Motor neuron (in vitro differentiated cells): ENCODE measurements at regions not wholly inside any gene's neighbourhood (a gene's known extent, or its start where the extent isn't known, plus 50 kb on each side); places are given as distances from the start of the nearest gene placed in this dataset.
A peak's percentile ranks its signal among the peaks of the same experiment; 100 is the strongest.

ENCODE experiments used
- ATAC-seq, 8 experiments: fragments of 200-7000 bp; cut with Tn5 transposase; replicated peaks in 6 of 8; 2 replicates each; pipeline ENCODE4 v1.8.0; 2021; ENCODE audit warnings: mild to moderate bottlenecking in 8 of 8, moderate library complexity in 8 of 8
- H3K27ac ChIP-seq, 2 donors: fragments of 250-450 bp; sonication (Bioruptor Pico); 2 replicates each; pipeline ENCODE4 v1.9.0; 2021; ENCODE audit warnings: antibody characterized with exemption in 2 of 2, mild to moderate bottlenecking in 2 of 2, moderate library complexity in 1 of 2
- H3K4me1 ChIP-seq, 2 donors: fragments of 250-450 bp; sonication (Bioruptor Pico); replicated peaks in 1 of 2; 2 replicates each; pipeline ENCODE4 v1.6.1; 2021; ENCODE audit warnings: antibody characterized with exemption in 2 of 2, mild to moderate bottlenecking in 2 of 2, moderate library complexity in 1 of 2
- H3K4me3 ChIP-seq, 5 donors: fragments of 250-450 bp; sonication (Bioruptor Pico); 2 replicates each; pipeline ENCODE4 v1.9.0; 2021; ENCODE audit warnings: antibody characterized with exemption in 5 of 5, mild to moderate bottlenecking in 5 of 5, moderate library complexity in 4 of 5
- WGBS, 10 experiments: fragments of 450-650 bp; shearing (Covaris generic); methylation state at CpG; one replicate each; pipeline ENCODE4 v1.0.0; 2022; 5-methylcytosine and 5-hydroxymethylcytosine counted together
- in situ Hi-C, 9 experiments: fragments of 400-800 bp; cut with MboI; loops; one replicate each; pipeline ENCODE4 v1.15.0; 2021; ENCODE audit warnings: low sequenced_read_pairs in 9 of 9, low pct_unique_long_range_greater_than_20kb in 2 of 9; ENCODE audit not compliant: unreplicated experiment in 9 of 9

DNA sequence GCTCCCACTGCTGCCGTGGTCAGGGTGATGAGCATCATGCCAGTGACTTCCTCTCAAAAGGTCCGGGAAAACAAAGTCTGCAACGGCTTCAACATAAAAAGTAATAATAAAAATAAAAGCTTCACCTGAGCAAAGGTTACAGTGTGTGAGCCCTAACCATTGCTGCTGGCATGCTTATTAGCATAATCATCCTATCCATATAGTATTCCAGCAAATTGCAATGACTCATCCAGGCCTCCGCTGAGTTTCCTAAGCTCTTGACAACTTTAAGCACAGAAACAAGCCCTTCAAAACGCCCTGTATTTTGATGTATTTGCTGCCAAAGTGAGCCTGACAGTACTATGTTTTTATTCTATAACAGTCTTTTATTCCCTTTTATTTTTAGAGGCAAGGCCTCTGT lies 100.5 kb downstream of the AASDH start:
- no peak overlapping the region for H3K27ac ChIP-seq
- in situ Hi-C loops, result loop anchor here in 2 of 9 experiments (25.0 kb wide), 1 partner anchor 349 kb away; the partner anchor contains the start of gene CEP135 (in 2 of the 2)
- no peak overlapping the region for H3K4me3 ChIP-seq
- peaks cover 0 to 12% of the 10 kb centered on the region in 2 donors for H3K4me1 ChIP-seq
- WGBS, 10 experiments, result 17 to 100% (median 80%) methylated on average over 1 to 5 of the region's 5 CpGs
- ATAC-seq, result peak in 3 of 8 experiments; percentile 38 to 65 (median 42)

DNA sequence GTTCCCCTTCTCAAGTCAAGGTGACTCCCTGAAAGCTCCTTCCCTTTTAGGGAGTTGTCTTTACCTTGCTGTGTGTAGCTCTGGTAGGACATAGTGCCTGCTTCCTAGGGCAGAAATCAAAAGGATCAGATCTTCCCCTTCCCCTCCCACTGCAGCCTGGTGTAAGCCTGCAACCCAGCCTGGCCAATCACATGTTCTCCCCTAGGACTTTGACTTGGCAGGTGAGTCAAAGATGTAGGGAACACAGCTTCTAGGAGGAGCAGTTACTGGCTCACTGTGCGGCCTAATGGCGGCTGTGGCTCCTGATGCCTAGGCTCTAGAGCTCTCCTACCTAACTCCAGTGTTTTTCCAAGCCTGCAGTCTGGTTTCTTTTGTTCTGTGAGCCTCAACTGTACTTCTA lies 103.9 kb downstream of the AASDH start:
- ATAC-seq, result no peak
- H3K27ac ChIP-seq, result no peak overlapping the region
- no peak overlapping the region for H3K4me3 ChIP-seq
- no peaks in the 10 kb centered on the region for H3K4me1 ChIP-seq
- in situ Hi-C loops, result loop anchor here in 2 of 9 experiments (25.0 kb wide), 1 partner anchor 346 kb away; the partner anchor contains the start of gene CEP135 (in 2 of the 2)
- WGBS, 10 experiments, result 86 to 94% methylated on average over 2 of the region's 2 CpGs; no CpG with 5 or more reads in 8 of the 10 experiments

DNA sequence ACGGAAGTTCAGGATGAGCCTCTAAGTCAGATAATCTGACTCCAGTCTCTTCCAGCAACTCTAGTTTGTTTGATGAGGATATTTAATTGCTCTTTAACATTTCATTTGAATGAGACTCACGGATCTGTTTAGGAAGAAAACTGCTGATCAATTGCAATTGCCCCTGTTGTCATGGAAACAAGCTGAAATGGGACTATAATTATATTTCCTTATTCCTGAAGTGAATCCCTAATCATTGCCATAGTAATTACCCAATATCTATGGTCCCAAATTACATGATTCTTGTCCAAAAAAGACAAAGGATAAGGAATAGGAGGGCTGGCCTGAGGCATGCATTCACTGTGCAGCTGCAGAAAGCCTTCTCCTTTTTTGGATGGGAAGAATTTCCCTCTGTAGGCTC lies 105.3 kb downstream of the AASDH start:
- peak in 2 of 8 experiments; percentile 21 to 35 for ATAC-seq
- Histone ChIP-seq H3K4me3 (no peak overlapping the region), H3K4me1 (no peaks in the 10 kb centered on the region), H3K27ac (no peak overlapping the region)
- WGBS, 10 experiments, result 48 to 100% (median 80%) methylated on average over 1 to 2 of the region's 2 CpGs; no CpG with 5 or more reads in 2 of the 10 experiments
- in situ Hi-C loops, result loop anchor here in 2 of 9 experiments (25.0 kb wide), 1 partner anchor 345 kb away; the partner anchor contains the start of gene CEP135 (in 2 of the 2)

DNA sequence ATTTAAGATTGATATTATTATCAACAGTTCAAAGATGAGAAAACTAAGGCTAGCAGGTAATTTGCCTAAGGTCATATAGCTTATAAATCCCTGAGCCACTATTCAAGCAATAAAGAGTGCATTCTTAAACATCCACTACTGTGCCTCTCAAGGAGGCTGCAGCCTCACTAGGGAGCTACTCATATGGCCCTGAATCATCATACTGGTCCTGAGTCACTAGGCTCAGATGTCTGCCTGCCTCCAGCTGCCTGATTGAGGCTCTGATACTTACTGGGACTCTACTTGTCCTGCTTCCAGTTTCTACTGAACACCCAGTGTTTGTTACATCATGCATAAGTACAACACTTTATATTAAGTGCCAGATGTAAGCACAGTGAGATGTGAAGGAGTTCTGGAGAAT lies 110.7 kb downstream of the AASDH start:
- in situ Hi-C loops, result loop anchor here in 2 of 9 experiments (25.0 kb wide), 1 partner anchor 339 kb away; the partner anchor contains the start of gene CEP135 (in 2 of the 2)
- Histone ChIP-seq H3K4me3 (no peak overlapping the region), H3K4me1 (no peaks in the 10 kb centered on the region), H3K27ac (no peak overlapping the region)
- ATAC-seq, result peak in 2 of 8 experiments; percentile 33 to 74

DNA sequence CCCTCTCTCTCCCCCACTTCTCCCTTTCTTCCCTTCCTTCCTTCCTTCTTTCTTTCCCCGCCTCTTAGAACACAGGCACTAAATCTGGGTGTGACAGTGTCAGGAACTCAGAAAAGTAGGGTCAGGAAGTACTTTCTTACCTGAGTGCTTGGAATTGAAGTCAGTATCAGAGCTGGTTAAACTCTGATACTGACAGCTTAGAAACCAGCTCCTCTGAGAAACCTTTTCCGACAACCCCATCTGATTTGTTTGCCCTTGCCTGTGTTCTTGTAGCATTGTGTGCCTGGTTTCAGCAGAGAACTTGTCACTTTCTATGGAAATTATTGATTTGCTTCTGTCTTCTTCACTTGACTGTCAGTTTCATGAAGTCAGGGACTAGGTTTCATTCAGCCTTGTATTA lies 113.9 kb downstream of the AASDH start:
- WGBS, 10 experiments, result 60 to 100% (median 92%) methylated on average over 1 to 2 of the region's 2 CpGs; no CpG with 5 or more reads in 4 of the 10 experiments
- Histone ChIP-seq H3K27ac (no peak overlapping the region), H3K4me1 (no peaks in the 10 kb centered on the region), H3K4me3 (no peak overlapping the region)
- in situ Hi-C loops, result no loop called here
- ATAC-seq, result no peak

DNA sequence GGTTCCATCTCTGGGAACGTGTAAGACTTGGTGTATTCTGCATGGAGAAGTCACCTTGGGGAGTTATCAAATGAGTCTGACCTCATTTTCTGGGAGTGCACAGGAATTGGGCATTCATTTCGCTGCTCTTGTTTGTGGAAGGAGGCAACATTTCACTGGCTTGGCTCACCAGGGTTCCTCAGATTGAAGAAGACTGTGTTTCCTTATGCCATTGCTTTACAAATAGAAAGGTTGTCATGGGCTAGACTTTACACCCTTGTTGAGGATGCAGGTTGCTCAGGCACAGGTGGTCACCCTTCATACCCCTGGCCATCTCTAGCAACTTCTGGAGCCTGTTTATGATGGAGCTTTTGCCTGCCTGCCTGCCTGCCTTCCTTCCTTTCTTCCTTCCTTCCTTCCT lies 114.4 kb downstream of the AASDH start:
- no peak overlapping the region for H3K4me3 ChIP-seq
- in situ Hi-C loops, result no loop called here
- WGBS, 10 experiments, result 40 to 87% (median 80%) methylated on average over 1 to 2 of the region's 2 CpGs; no CpG with 5 or more reads in 5 of the 10 experiments
- ATAC-seq, result no peak
- H3K4me1 ChIP-seq, result no peaks in the 10 kb centered on the region
- H3K27ac ChIP-seq, result no peak overlapping the region

DNA sequence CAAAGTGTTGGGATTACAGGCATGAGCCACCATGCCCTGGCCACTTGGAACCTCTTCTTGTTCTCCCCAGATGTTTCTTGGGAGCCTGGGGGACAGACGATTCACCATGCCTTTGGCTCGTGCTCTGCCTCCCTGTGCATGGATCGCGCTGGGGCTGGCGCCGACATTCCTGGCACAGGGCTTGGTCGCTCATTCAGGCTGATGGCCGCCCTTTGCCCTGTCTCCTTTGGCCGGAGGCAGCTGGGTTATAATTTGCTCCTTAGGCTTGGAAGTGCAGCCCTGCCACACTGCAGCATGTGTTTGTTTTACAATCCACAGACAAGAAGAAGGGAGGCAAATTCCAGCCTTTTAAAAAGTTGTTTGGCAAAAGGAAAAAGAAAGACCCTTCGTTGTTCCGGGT lies 115.3 kb downstream of the AASDH start:
- H3K27ac ChIP-seq, result no peak overlapping the region
- WGBS, 10 experiments, result 58 to 97% (median 94%) methylated on average over 1 to 11 of the region's 11 CpGs; no CpG with 5 or more reads in 3 of the 10 experiments

DNA sequence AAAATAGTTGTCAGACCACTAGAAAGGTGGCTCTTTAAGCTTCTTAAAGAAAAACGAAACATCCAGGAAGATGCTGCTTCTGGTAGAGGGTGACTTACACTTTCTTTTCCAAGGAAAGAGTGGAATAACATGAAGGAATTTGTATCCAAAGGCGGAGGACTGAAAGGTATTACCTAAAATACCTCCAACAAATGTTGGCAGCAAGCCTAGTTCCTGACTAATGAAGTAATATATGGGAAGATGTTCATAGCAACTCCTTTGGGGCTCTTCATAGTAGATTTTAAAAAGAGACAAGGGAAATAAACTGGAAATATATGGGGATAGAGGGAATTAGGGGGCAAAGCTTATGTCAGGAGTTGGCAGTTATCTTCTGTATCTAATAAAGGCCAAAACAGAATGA lies 116.2 kb downstream of the AASDH start:
- WGBS, 10 experiments, result 33 to 100% (median 100%) methylated on average over 1 to 2 of the region's 2 CpGs; no CpG with 5 or more reads in 1 of the 10 experiments
- in situ Hi-C loops, result no loop called here
- no peak overlapping the region for H3K27ac ChIP-seq
- H3K4me1 ChIP-seq, result no peaks in the 10 kb centered on the region
- ATAC-seq, result no peak
- no peak overlapping the region for H3K4me3 ChIP-seq

More for the DNA sequence above, 115.3 kb downstream of the AASDH start:
- in situ Hi-C loops, result no loop called here
- ATAC-seq, result no peak
- Histone ChIP-seq H3K4me1 (no peaks in the 10 kb centered on the region), H3K4me3 (no peak overlapping the region)

DNA sequence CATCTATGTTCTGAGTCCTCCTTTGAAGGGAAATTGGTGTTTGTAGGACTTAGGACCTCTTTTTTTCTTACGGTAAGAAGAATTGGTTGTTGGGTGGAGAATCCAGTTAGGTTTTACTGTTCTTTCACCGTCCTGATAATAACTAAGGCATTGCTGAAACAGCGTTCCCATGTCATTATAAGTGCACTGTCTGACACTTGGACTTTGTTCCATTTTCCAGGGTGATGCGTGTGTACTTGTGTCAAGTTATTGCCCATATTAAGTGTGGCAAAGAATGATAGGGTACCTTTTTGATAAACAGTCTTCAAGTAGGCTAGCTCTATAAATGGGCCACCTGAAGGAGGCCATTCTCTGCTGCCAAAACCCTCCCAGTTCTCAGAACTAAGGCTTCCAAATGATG lies 119.7 kb downstream of the AASDH start:
- 41 to 100% (median 93%) methylated on average over 1 to 4 of the region's 4 CpGs for WGBS, 10 experiments
- H3K4me1 ChIP-seq, result peaks cover 0 to 3% of the 10 kb centered on the region in 2 donors
- no peak overlapping the region for H3K27ac ChIP-seq
- ATAC-seq, result no peak
- in situ Hi-C loops, result no loop called here
- no peak overlapping the region for H3K4me3 ChIP-seq

DNA sequence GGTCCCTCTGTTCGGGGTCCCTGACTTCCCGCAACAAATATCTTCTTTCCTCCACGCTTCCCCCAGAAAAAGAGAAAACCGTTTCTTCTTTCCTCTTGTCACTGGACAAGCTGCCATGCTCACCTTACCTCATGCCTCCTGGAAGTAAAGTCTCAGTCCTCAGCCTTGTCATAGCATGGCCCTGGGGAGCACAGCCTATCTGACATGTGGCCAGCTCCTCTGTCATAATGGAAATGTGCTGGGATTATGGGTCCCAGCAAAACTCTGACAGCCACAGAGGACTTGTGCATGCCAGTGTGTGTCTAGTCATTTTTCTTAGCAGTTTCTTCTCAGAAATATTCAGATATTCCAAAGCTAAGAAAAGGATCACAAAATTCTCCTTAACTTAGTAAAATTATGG lies 122.4 kb downstream of the AASDH start:
- Histone ChIP-seq H3K27ac (no peak overlapping the region), H3K4me1 (peaks cover 0 to 3% of the 10 kb centered on the region in 2 donors), H3K4me3 (no peak overlapping the region)
- in situ Hi-C loops, result no loop called here
- WGBS, 10 experiments, result 40 to 87% (median 60%) methylated on average over 1 to 3 of the region's 4 CpGs; no CpG with 5 or more reads in 5 of the 10 experiments
- peak in 2 of 8 experiments; percentile 40 to 55 for ATAC-seq

DNA sequence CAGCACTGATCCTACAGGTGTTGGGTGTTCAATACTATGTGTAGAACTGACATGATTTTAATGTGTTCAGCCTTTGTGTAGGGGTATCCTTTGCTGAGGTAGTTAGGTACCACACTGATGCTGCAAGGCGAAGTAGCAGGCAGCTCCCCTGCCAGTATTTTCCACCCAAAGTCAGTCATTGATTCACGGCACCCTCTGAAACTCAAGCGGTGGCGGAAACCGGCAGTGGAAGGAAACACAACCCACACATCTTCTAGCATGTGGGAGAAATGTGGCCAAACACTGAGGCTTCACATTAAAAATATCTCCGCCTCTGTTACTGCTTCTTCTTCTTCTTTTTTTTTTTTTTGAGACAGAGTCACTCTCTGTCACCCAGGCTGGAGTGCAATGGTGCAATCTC lies 126.3 kb downstream of the AASDH start:
- Histone ChIP-seq H3K27ac (no peak overlapping the region), H3K4me3 (no peak overlapping the region), H3K4me1 (peaks cover 0 to 3% of the 10 kb centered on the region in 2 donors)
- 43 to 100% (median 90%) methylated on average over 1 to 5 of the region's 6 CpGs; no CpG with 5 or more reads in 4 of the 10 experiments for WGBS, 10 experiments
- ATAC-seq, result no peak
- in situ Hi-C loops, result no loop called here

DNA sequence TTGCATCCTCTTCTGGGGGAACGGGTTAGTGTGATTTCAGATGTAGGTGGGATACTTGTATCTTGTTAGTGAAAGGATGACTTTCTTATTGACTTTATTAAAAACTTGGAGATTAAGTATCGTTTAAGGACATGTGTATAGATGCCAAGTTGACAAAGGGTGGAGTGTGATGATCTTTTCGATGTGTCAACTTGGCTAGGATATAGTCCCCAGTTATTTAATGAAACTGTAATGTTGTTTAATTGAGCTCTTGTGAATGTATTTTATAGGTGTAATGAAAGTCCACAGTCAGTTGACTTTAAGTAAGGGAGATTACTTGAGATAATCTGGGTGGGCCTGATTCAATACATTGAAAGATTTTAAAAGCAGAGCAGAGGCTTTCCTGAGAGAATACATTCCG lies 127.0 kb downstream of the AASDH start:
- ATAC-seq, result no peak
- H3K27ac ChIP-seq, result no peak overlapping the region
- H3K4me1 ChIP-seq, result peaks cover 0 to 3% of the 10 kb centered on the region in 2 donors
- 0 to 100% (median 92%) methylated on average over 1 to 4 of the region's 4 CpGs; no CpG with 5 or more reads in 3 of the 10 experiments for WGBS, 10 experiments
- in situ Hi-C loops, result no loop called here
- H3K4me3 ChIP-seq, result no peak overlapping the region

DNA sequence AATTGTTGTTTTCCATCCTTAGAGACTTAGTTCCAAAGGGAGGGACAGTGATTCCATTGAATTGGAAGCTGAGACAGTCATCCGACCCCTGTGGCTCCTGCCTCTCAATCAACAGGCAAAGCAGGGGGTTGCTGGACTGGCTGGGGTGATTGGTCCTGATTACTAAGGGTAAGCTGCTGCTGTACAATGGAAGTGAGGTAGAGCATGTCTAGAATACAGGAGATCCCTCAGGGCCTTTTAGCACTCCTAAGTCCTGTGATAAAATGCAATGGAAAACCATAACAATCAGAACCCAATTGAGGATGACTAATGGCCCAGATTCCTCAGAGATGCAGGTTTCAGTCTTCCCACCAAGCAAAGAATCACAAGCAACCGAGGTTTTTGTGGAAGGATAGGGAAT lies 127.6 kb downstream of the AASDH start:
- H3K4me3 ChIP-seq, result no peak overlapping the region
- peak in 3 of 8 experiments; percentile 20 to 51 (median 39) for ATAC-seq
- no peak overlapping the region for H3K27ac ChIP-seq
- peaks cover 0 to under 1% of the 10 kb centered on the region in 2 donors for H3K4me1 ChIP-seq
- in situ Hi-C loops, result no loop called here
- 0 to 88% (median 67%) methylated on average over 1 to 2 of the region's 2 CpGs; no CpG with 5 or more reads in 5 of the 10 experiments for WGBS, 10 experiments

DNA sequence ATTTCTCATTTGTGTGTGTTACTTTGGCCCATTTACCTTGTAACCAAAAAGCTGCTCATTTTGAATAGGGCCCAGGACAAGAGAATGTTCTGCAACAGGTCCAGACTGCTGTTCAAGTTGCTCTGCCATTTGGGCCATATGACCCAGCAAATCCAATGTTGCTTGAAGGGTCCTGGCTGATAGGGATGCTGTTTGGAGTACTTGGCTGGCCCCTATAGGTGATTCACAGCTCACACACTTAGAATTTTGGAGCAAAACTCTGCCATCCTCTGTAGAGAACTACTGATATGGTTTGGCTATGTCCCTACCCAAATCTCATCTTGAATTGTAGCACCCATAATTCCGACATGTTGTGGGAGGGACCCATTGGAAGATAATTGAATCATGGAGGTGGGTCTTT lies 131.5 kb downstream of the AASDH start:
- 0 to 100% (median 85%) methylated on average over 1 of the region's 1 CpG; no CpG with 5 or more reads in 6 of the 10 experiments for WGBS, 10 experiments

More for the DNA sequence above, 131.5 kb downstream of the AASDH start:
- Histone ChIP-seq H3K27ac (no peak overlapping the region), H3K4me3 (no peak overlapping the region), H3K4me1 (peaks cover 12 to 14% of the 10 kb centered on the region in 2 donors)
- in situ Hi-C loops, result no loop called here
- no peak for ATAC-seq
